Esophagus squamous epithelium (tissue), 4 donors: ENCODE measurements at regions not wholly inside any gene's neighbourhood (a gene's known extent, or its start where the extent isn't known, plus 50 kb on each side); places are given as distances from the start of the nearest gene placed in this dataset.

Experiments
- CTCF ChIP-seq, 6 experiments: fragments of 450-650 bp in 4 of 6; fragments of 200-600 bp in 2 of 6; sonication (generic) in 2 of 6; IDR thresholded peaks; one replicate each; pipeline ENCODE4 v1.5.1; 2016 to 2019; ENCODE audit warnings: antibody characterized with exemption in 6 of 6, mild to moderate bottlenecking in 4 of 6, moderate library complexity in 4 of 6
- POLR2A ChIP-seq, 4 donors: fragments of 450-650 bp; IDR thresholded peaks; one replicate each; pipeline ENCODE4 v1.6.1; 2017; ENCODE audit warnings: antibody characterized with exemption in 4 of 4, mild to moderate bottlenecking in 4 of 4, moderate library complexity in 3 of 4

GRCh38 chr13:82661126-82661525 lies 1221.1 kb downstream of the SLITRK1 start:
- TF ChIP-seq CTCF (IDR thresholded peaks at IDR 0.05) (no peak), POLR2A (IDR thresholded peaks at IDR 0.05) (no peak)
